ENCODE measurements at regions not wholly inside any gene's neighbourhood (a gene's known extent, or its start where the extent isn't known, plus 50 kb on each side); places are given as distances from the start of the nearest gene placed in this dataset.
A peak's percentile ranks its signal among the peaks of the same experiment; 100 is the strongest.

GRCh38 chr4:183840311-183840710 lies 64.8 kb upstream of the STOX2 start (continued):
- TF ChIP-seq MECOM (CRISPR knock-in tag; IDR thresholded peaks at IDR 0.05) (no peak), MEF2D (tag; conservative IDR thresholded peaks at IDR 0.05; ENCODE audit: low read depth) (no peak), HMGXB4 (CRISPR knock-in tag; IDR thresholded peaks at IDR 0.05) (no peak), SNAPC5 (CRISPR knock-in tag; IDR thresholded peaks at IDR 0.05) (no peak), SNIP1 (IDR thresholded peaks at IDR 0.05; ENCODE audit: low read depth) (no peak), KDM1A (IDR thresholded peaks at IDR 0.05) (no peak), SP2 (IDR thresholded peaks at IDR 0.05; ENCODE audit: extremely low read depth, low read depth, low read length, poor library complexity, severe bottlenecking) (no peak), MTA1 (IDR thresholded peaks at IDR 0.05; ENCODE audit: borderline replicate concordance) (no peak), HDGF (IDR thresholded peaks at IDR 0.05) (no peak), RCOR1 (IDR thresholded peaks at IDR 0.05; ENCODE audit: borderline replicate concordance in 1 of 2, low read depth in 2 of 2, low read length in 2 of 2) (peak in 1 of 2 experiments; percentile 74; a peak in 1 of 4 replicates), ZNF316 (IDR thresholded peaks at IDR 0.05) (no peak), BRD9 (IDR thresholded peaks at IDR 0.05; ENCODE audit: low read depth, partially characterized antibody) (no peak), ARNT (IDR thresholded peaks at IDR 0.05) (no peak), ZNF444 (CRISPR knock-in tag; IDR thresholded peaks at IDR 0.05) (no peak), DEAF1 (CRISPR knock-in tag; IDR thresholded peaks at IDR 0.05) (peak; percentile 89), E2F4 (CRISPR knock-in tag; IDR thresholded peaks at IDR 0.05; ENCODE audit: low read depth) (no peak), RERE (CRISPR knock-in tag; IDR thresholded peaks at IDR 0.05; ENCODE audit: borderline replicate concordance) (no peak), ZNF41 (CRISPR knock-in tag; conservative IDR thresholded peaks at IDR 0.05) (no peak), ZNF274 (IDR thresholded peaks at IDR 0.05; ENCODE audit: borderline replicate concordance, low read depth, low read length) (no peak), NELFE (IDR thresholded peaks at IDR 0.05; ENCODE audit: insufficient read depth, insufficient read length) (no peak), TAF7 (tag; IDR thresholded peaks at IDR 0.05) (no peak)
